GM23338 (cell line): ENCODE measurements at regions not wholly inside any gene's neighbourhood (a gene's known extent, or its start where the extent isn't known, plus 50 kb on each side); places are given as distances from the start of the nearest gene placed in this dataset.

Experiments used
- ATAC-seq: fragments of 200-7000 bp; cut with Tn5 transposase; 3 replicates; pipeline ENCODE4 v1.9.1; 2020
- DNase-seq: peaks from one replicate; pipeline ENCODE4 v3.0.0-alpha.2; 2015; ENCODE audit warnings: low spot score
- H2AFZ ChIP-seq: fragments of 200-600 bp; sonication (generic); 2 replicates; pipeline ENCODE4 v1.8.0; 2016; ENCODE audit warnings: antibody characterized with exemption, mild to moderate bottlenecking, moderate library complexity
- H3F3A ChIP-seq: fragments of 200-600 bp; sonication (generic); replicated peaks from 2 replicates; pipeline ENCODE4 v1.8.0; 2017; ENCODE audit warnings: antibody characterized with exemption, mixed run types, low read depth
- H3K27ac ChIP-seq: fragments of 200-600 bp; sonication (generic); 2 replicates; pipeline ENCODE4 v1.6.1; 2016; ENCODE audit warnings: low read depth
- H3K27me3 ChIP-seq: fragments of 200-600 bp; sonication (generic); 2 replicates; pipeline ENCODE4 v1.8.0; 2016; ENCODE audit warnings: mild to moderate bottlenecking, mixed run types, moderate library complexity; ENCODE audit not compliant: insufficient read depth
- H3K36me3 ChIP-seq: fragments of 200-600 bp; sonication (generic); 2 replicates; pipeline ENCODE4 v1.8.0; 2016; ENCODE audit warnings: mild to moderate bottlenecking; ENCODE audit not compliant: insufficient read depth
- H3K4me1 ChIP-seq: fragments of 200-600 bp; sonication (generic); 2 replicates; pipeline ENCODE4 v1.8.0; 2016; ENCODE audit warnings: mild to moderate bottlenecking, moderate library complexity; ENCODE audit not compliant: insufficient read depth
- H3K4me2 ChIP-seq: fragments of 200-600 bp; sonication (generic); 2 replicates; pipeline ENCODE4 v1.7.1; 2017; ENCODE audit warnings: mixed run types
- H3K4me3 ChIP-seq: fragments of 200-600 bp; sonication (generic); 2 replicates; pipeline ENCODE4 v1.6.1; 2016; ENCODE audit warnings: mixed run types
- H3K79me2 ChIP-seq: fragments of 200-600 bp; sonication (generic); replicated peaks from 2 replicates; pipeline ENCODE4 v1.8.0; 2017; ENCODE audit warnings: mild to moderate bottlenecking; ENCODE audit not compliant: insufficient read depth
- H3K9me2 ChIP-seq: fragments of 200-600 bp; sonication (generic); 2 replicates; pipeline ENCODE4 v1.8.0; 2017; ENCODE audit not compliant: insufficient read depth
- H4K20me1 ChIP-seq: fragments of 200-600 bp; sonication (generic); replicated peaks from 2 replicates; pipeline ENCODE4 v1.8.0; 2017; ENCODE audit warnings: mild to moderate bottlenecking; ENCODE audit not compliant: insufficient read depth
- H3K27ac Mint-ChIP-seq: 2 replicates; pipeline ENCODE4 v1.8.0; 2020; ENCODE audit warnings: inconsistent platforms, mild to moderate bottlenecking, moderate library complexity, mixed read lengths
- H3K27me3 Mint-ChIP-seq: 3 replicates; pipeline ENCODE4 v1.8.0; 2022; ENCODE audit warnings: low read depth, mild to moderate bottlenecking, moderate library complexity, mixed read lengths, inconsistent platforms; ENCODE audit not compliant: insufficient read depth, poor library complexity
- H3K36me3 Mint-ChIP-seq: 3 replicates; pipeline ENCODE4 v1.8.0; 2021; ENCODE audit warnings: low read depth, mild to moderate bottlenecking, inconsistent platforms, moderate library complexity, mixed read lengths
- H3K4me1 Mint-ChIP-seq: 3 replicates; pipeline ENCODE4 v1.8.0; 2020; ENCODE audit warnings: mild to moderate bottlenecking, inconsistent platforms, mixed read lengths
- H3K4me3 Mint-ChIP-seq: 3 replicates; pipeline ENCODE4 v1.8.0; 2021; ENCODE audit warnings: moderate library complexity, mild to moderate bottlenecking, inconsistent platforms, mixed read lengths
- H3K9me3 Mint-ChIP-seq: 3 replicates; pipeline ENCODE4 v1.8.0; 2020; ENCODE audit warnings: moderate library complexity, mild to moderate bottlenecking, inconsistent platforms, mixed read lengths
- CREB1 ChIP-seq: fragments of 250-450 bp; sonication (Bioruptor Pico); IDR thresholded peaks from 2 replicates; pipeline ENCODE4 v1.5.0; 2020; ENCODE audit warnings: low read depth, mild to moderate bottlenecking, moderate library complexity
- EZH2 ChIP-seq: fragments of 200-600 bp; sonication (generic); IDR thresholded peaks from one replicate; pipeline ENCODE4 v1.8.0; 2017; ENCODE audit warnings: antibody characterized with exemption, mild to moderate bottlenecking, low read depth; ENCODE audit not compliant: unreplicated experiment
- EZH2phosphoT487 ChIP-seq: fragments of 200-600 bp; sonication (generic); IDR thresholded peaks from one replicate; pipeline ENCODE4 v1.8.1; 2018; ENCODE audit warnings: antibody characterized with exemption; ENCODE audit not compliant: unreplicated experiment
- JUNB ChIP-seq: IDR thresholded peaks from one replicate; pipeline ENCODE4 v1.6.1; 2016; ENCODE audit warnings: antibody characterized with exemption; ENCODE audit not compliant: unreplicated experiment
- NANOG ChIP-seq: IDR thresholded peaks from 2 replicates; pipeline ENCODE4 v1.6.1; 2016; ENCODE audit warnings: antibody characterized with exemption, borderline replicate concordance
- POLR2AphosphoS5 ChIP-seq: IDR thresholded peaks from 2 replicates; pipeline ENCODE4 v1.6.1; 2016; ENCODE audit warnings: antibody characterized with exemption, low read depth
- STAT1 ChIP-seq: IDR thresholded peaks from one replicate; pipeline ENCODE4 v1.6.1; 2016; ENCODE audit warnings: antibody characterized with exemption; ENCODE audit not compliant: unreplicated experiment
- ZNF114 ChIP-seq: fragments of 250-450 bp; sonication (Bioruptor Pico); IDR thresholded peaks from 2 replicates; pipeline ENCODE4 v1.5.0; 2020; ENCODE audit warnings: mild to moderate bottlenecking, moderate library complexity
- ZNF331 ChIP-seq: fragments of 250-450 bp; sonication (Bioruptor Pico); IDR thresholded peaks from 2 replicates; pipeline ENCODE4 v1.5.0; 2020; ENCODE audit warnings: low read depth, mild to moderate bottlenecking, moderate library complexity
- TF ChIP-seq, protein P1 (sequence below), 2 experiments: fragments of 200-600 bp in 1 of 2; sonication (generic) in 1 of 2; conservative IDR thresholded peaks; 2 replicates each; pipeline versions ENCODE4 v1.5.1 to v1.6.1; 2016 to 2017; ENCODE audit warnings: antibody characterized with exemption in 2 of 2, low read depth in 2 of 2, mild to moderate bottlenecking in 2 of 2, moderate library complexity in 1 of 2
- TF ChIP-seq, protein P2 (sequence below): IDR thresholded peaks from 2 replicates; pipeline ENCODE4 v1.6.1; 2016; ENCODE audit warnings: antibody characterized with exemption
- TF ChIP-seq, protein P3 (sequence below): fragments of 250-450 bp; sonication (Bioruptor Pico); IDR thresholded peaks from 2 replicates; pipeline ENCODE4 v1.5.0; 2020; ENCODE audit warnings: mild to moderate bottlenecking, moderate library complexity

DNA sequence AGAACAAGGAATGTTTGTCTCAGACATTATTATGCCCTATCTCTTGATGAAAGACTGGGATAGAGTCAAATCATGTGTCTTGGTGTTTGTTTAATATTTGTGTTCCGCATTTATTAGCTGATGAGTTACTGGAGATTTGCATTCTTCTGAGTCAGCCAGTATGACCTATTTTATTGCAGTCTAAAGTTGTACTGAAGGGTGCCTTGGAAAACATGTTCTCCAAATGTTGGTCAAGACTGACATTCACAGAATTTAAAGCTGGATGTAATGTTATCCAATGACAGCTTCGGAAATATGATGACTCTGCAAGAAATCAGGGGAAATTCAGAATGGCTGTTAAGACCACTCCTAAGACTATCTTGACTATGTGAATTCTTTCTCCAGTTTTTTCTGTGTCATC, 134.0 kb downstream of the KCNRG start (continued):
- no peak for TF ChIP-seq EZH2
- TF ChIP-seq JUNB = no peak
- TF ChIP-seq ZNF331 (CRISPR knock-in tag) = no peak
- TF ChIP-seq, protein P1, sequence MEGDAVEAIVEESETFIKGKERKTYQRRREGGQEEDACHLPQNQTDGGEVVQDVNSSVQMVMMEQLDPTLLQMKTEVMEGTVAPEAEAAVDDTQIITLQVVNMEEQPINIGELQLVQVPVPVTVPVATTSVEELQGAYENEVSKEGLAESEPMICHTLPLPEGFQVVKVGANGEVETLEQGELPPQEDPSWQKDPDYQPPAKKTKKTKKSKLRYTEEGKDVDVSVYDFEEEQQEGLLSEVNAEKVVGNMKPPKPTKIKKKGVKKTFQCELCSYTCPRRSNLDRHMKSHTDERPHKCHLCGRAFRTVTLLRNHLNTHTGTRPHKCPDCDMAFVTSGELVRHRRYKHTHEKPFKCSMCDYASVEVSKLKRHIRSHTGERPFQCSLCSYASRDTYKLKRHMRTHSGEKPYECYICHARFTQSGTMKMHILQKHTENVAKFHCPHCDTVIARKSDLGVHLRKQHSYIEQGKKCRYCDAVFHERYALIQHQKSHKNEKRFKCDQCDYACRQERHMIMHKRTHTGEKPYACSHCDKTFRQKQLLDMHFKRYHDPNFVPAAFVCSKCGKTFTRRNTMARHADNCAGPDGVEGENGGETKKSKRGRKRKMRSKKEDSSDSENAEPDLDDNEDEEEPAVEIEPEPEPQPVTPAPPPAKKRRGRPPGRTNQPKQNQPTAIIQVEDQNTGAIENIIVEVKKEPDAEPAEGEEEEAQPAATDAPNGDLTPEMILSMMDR (conservative IDR thresholded peaks at IDR 0.05; ENCODE audit: low read depth in 2 of 2) = no peak
- TF ChIP-seq CREB1 = no peak

DNA sequence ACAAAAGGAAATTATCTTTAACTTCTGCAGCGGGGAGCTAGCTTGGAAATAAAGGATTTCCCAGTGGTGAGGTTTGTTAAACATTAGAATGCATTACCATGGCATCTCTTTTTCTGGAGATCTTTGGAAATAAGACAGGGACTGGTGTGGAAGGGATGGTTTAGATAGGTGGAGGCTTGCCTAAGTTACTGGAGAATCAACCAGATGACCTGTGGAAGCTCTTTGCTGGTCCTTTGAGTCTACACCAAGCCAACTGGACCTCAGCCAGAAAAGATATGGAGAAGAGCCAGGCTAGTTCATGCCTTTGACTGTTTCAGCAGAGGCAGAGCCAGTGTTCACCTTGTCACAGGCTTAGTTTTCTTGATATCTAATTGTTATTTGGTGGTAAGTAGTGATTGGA, 134.7 kb downstream of the KCNRG start:
- no peaks in the 10 kb centered on the region for H3K9me2 ChIP-seq
- H3K9me3 Mint-ChIP-seq = no peaks in the 10 kb centered on the region
- H3K4me2 ChIP-seq = peak overlapping the region; percentile 24
- ATAC-seq (no peak), DNase-seq (no peak)
- H3K4me1 ChIP-seq = peaks cover 24% of the 10 kb centered on the region
- no peak overlapping the region for H3K4me3 ChIP-seq
- H3K27ac Mint-ChIP-seq = no peak overlapping the region
- H4K20me1 ChIP-seq = no peaks in the 10 kb centered on the region
- H3K79me2 ChIP-seq = no peaks in the 10 kb centered on the region
- H3F3A ChIP-seq = no peaks in the 10 kb centered on the region
- no peaks in the 10 kb centered on the region for H3K36me3 Mint-ChIP-seq
- no peak overlapping the region for H3K27ac ChIP-seq
- H3K4me1 Mint-ChIP-seq = peaks cover 26% of the 10 kb centered on the region
- H3K4me3 Mint-ChIP-seq = no peak overlapping the region
- H3K36me3 ChIP-seq = no peaks in the 10 kb centered on the region
- 0 out of 2 replicates have a peak overlapping the region, but pooled peaks have one; percentile 30 for H2AFZ ChIP-seq
- no peaks in the 10 kb centered on the region for H3K27me3 ChIP-seq
- peaks cover 1% of the 10 kb centered on the region for H3K27me3 Mint-ChIP-seq
- TF ChIP-seq, protein P2, sequence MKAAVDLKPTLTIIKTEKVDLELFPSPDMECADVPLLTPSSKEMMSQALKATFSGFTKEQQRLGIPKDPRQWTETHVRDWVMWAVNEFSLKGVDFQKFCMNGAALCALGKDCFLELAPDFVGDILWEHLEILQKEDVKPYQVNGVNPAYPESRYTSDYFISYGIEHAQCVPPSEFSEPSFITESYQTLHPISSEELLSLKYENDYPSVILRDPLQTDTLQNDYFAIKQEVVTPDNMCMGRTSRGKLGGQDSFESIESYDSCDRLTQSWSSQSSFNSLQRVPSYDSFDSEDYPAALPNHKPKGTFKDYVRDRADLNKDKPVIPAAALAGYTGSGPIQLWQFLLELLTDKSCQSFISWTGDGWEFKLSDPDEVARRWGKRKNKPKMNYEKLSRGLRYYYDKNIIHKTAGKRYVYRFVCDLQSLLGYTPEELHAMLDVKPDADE = no peak
- TF ChIP-seq POLR2AphosphoS5 = no peak
- TF ChIP-seq, protein P1 (conservative IDR thresholded peaks at IDR 0.05; ENCODE audit: low read depth in 2 of 2) = no peak
- TF ChIP-seq STAT1 = no peak
- TF ChIP-seq, protein P3, sequence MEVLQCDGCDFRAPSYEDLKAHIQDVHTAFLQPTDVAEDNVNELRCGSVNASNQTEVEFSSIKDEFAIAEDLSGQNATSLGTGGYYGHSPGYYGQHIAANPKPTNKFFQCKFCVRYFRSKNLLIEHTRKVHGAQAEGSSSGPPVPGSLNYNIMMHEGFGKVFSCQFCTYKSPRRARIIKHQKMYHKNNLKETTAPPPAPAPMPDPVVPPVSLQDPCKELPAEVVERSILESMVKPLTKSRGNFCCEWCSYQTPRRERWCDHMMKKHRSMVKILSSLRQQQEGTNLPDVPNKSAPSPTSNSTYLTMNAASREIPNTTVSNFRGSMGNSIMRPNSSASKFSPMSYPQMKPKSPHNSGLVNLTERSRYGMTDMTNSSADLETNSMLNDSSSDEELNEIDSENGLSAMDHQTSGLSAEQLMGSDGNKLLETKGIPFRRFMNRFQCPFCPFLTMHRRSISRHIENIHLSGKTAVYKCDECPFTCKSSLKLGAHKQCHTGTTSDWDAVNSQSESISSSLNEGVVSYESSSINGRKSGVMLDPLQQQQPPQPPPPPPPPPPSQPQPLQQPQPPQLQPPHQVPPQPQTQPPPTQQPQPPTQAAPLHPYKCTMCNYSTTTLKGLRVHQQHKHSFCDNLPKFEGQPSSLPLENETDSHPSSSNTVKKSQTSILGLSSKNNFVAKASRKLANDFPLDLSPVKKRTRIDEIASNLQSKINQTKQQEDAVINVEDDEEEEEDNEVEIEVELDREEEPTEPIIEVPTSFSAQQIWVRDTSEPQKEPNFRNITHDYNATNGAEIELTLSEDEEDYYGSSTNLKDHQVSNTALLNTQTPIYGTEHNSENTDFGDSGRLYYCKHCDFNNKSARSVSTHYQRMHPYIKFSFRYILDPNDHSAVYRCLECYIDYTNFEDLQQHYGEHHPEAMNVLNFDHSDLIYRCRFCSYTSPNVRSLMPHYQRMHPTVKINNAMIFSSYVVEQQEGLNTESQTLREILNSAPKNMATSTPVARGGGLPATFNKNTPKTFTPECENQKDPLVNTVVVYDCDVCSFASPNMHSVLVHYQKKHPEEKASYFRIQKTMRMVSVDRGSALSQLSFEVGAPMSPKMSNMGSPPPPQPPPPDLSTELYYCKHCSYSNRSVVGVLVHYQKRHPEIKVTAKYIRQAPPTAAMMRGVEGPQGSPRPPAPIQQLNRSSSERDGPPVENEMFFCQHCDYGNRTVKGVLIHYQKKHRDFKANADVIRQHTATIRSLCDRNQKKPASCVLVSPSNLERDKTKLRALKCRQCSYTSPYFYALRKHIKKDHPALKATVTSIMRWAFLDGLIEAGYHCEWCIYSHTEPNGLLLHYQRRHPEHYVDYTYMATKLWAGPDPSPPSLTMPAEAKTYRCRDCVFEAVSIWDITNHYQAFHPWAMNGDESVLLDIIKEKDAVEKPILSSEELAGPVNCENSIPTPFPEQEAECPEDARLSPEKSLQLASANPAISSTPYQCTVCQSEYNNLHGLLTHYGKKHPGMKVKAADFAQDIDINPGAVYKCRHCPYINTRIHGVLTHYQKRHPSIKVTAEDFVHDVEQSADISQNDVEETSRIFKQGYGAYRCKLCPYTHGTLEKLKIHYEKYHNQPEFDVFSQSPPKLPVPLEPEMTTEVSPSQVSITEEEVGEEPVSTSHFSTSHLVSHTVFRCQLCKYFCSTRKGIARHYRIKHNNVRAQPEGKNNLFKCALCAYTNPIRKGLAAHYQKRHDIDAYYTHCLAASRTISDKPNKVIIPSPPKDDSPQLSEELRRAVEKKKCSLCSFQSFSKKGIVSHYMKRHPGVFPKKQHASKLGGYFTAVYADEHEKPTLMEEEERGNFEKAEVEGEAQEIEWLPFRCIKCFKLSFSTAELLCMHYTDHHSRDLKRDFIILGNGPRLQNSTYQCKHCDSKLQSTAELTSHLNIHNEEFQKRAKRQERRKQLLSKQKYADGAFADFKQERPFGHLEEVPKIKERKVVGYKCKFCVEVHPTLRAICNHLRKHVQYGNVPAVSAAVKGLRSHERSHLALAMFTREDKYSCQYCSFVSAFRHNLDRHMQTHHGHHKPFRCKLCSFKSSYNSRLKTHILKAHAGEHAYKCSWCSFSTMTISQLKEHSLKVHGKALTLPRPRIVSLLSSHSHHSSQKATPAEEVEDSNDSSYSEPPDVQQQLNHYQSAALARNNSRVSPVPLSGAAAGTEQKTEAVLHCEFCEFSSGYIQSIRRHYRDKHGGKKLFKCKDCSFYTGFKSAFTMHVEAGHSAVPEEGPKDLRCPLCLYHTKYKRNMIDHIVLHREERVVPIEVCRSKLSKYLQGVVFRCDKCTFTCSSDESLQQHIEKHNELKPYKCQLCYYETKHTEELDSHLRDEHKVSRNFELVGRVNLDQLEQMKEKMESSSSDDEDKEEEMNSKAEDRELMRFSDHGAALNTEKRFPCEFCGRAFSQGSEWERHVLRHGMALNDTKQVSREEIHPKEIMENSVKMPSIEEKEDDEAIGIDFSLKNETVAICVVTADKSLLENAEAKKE (CRISPR knock-in tag) = no peak
- TF ChIP-seq NANOG = no peak
- TF ChIP-seq EZH2phosphoT487 = no peak
- TF ChIP-seq EZH2 = no peak
- no peak for TF ChIP-seq JUNB
- TF ChIP-seq ZNF114 (CRISPR knock-in tag) = no peak
- TF ChIP-seq ZNF331 (CRISPR knock-in tag) = no peak
- TF ChIP-seq CREB1 = no peak
